ENCODE measurements at regions not wholly inside any gene's neighbourhood (a gene's known extent, or its start where the extent isn't known, plus 50 kb on each side); places are given as distances from the start of the nearest gene placed in this dataset.

DNA sequence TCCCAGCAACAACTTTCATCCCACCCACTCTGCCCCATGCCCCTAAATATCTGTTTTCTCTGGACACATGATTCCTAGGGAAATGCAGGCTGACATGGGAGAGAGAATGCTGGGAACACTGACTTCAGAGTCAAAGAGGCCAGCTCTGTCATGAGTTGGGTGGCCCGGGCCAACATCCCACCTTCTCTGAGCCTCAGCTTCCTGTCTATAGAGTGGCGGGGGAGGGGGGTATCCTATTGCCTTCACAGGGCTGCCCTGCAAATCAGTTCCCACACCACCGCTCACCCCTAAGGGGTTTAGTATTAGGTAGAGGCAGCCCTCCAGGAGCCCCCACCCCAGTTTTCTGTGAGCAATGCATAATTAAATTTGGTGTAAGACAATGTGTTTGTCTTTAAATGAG lies 175.0 kb upstream of the NCAM1 start:
- TF ChIP-seq, protein P1, sequence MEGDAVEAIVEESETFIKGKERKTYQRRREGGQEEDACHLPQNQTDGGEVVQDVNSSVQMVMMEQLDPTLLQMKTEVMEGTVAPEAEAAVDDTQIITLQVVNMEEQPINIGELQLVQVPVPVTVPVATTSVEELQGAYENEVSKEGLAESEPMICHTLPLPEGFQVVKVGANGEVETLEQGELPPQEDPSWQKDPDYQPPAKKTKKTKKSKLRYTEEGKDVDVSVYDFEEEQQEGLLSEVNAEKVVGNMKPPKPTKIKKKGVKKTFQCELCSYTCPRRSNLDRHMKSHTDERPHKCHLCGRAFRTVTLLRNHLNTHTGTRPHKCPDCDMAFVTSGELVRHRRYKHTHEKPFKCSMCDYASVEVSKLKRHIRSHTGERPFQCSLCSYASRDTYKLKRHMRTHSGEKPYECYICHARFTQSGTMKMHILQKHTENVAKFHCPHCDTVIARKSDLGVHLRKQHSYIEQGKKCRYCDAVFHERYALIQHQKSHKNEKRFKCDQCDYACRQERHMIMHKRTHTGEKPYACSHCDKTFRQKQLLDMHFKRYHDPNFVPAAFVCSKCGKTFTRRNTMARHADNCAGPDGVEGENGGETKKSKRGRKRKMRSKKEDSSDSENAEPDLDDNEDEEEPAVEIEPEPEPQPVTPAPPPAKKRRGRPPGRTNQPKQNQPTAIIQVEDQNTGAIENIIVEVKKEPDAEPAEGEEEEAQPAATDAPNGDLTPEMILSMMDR (conservative IDR thresholded peaks at IDR 0.05; ENCODE audit: low read depth, low read length) = no peak
- Histone ChIP-seq H3K36me3 (ENCODE audit: insufficient read depth) (no peaks in the 10 kb centered on the region), H3K4me3 (IDR thresholded peaks at IDR 0.05; ENCODE audit: insufficient read depth, low read depth, low read length) (no peak overlapping the region), H3K27ac (no peak overlapping the region), H3K4me1 (ENCODE audit: low read depth, poor library complexity, severe bottlenecking) (no peaks in the 10 kb centered on the region), H4K20me1 (ENCODE audit: insufficient read depth) (no peaks in the 10 kb centered on the region), H3K79me2 (ENCODE audit: insufficient read depth, low read depth) (no peaks in the 10 kb centered on the region), H3K4me2 (no peak overlapping the region), H2AFZ (ENCODE audit: low read depth) (no peak overlapping the region), H3K9ac (no peak overlapping the region), H3K27me3 (ENCODE audit: insufficient read depth, low read depth) (no peaks in the 10 kb centered on the region)

DNA sequence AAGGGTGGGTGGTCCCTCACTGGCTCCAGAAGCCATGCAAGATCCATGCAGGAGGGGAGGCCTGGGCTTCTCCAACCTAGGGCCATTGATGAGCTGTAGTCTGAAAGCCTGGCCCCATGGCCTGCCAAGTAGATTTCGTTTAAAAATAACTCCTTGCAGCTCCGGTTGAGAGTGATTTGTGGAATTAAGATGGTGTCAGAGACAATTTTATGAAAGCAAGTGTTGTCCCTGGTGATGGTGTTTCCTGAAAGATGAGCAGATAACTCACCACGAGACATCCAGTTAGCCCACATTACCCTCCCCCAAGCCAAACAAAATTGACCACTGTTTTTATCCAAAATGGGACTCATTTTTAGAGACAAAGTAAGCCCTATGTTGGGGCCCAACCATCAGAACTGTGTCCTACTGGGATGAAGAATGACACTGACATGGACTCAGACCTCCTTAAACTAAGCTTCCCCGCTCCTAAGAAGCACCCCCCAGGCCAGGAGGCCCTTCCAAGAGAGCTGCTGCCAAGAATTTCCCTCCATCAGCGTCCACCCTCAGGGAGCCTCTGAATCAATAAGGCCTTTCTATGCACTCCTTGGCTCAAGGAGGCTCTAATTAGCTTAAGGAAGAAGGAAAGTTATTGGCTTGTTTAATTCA lies 174.2 kb upstream of the NCAM1 start:
- Histone ChIP-seq H2AFZ (ENCODE audit: low read depth) (no peak overlapping the region), H3K79me2 (ENCODE audit: insufficient read depth, low read depth) (no peaks in the 10 kb centered on the region), H3K27me3 (ENCODE audit: insufficient read depth, low read depth) (no peaks in the 10 kb centered on the region), H3K27ac (no peak overlapping the region), H3K4me3 (IDR thresholded peaks at IDR 0.05; ENCODE audit: insufficient read depth, low read depth, low read length) (no peak overlapping the region), H3K4me2 (no peak overlapping the region), H3K36me3 (ENCODE audit: insufficient read depth) (no peaks in the 10 kb centered on the region), H4K20me1 (ENCODE audit: insufficient read depth) (no peaks in the 10 kb centered on the region), H3K9ac (no peak overlapping the region), H3K4me1 (ENCODE audit: low read depth, poor library complexity, severe bottlenecking) (no peaks in the 10 kb centered on the region)
- TF ChIP-seq, protein P1 (conservative IDR thresholded peaks at IDR 0.05; ENCODE audit: low read depth, low read length) = no peak

DNA sequence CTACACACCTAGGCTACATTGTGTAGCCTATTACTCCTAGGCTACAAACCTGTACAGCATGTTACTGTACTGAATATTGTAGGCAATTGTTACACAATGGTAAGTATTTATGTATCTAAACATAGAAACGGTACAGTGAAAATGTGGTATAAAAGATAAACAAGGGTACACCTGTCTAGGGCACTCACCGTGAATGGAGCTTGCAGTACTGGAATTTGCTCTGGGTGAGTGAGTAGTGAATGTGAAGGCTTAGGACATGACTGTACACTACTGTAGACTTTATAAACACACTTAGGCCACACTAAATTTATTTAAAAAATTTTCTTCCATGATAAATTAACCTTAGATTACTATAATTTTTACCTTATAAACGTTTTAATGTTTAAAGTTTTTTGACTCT lies 171.7 kb upstream of the NCAM1 start:
- H3K27ac ChIP-seq = no peak overlapping the region
- H3K79me2 ChIP-seq (ENCODE audit: insufficient read depth, low read depth) = no peaks in the 10 kb centered on the region
- no peaks in the 10 kb centered on the region for H3K36me3 ChIP-seq (ENCODE audit: insufficient read depth)
- H3K4me2 ChIP-seq = no peak overlapping the region
- no peaks in the 10 kb centered on the region for H4K20me1 ChIP-seq (ENCODE audit: insufficient read depth)
- H3K4me3 ChIP-seq (IDR thresholded peaks at IDR 0.05; ENCODE audit: insufficient read depth, low read depth, low read length) = no peak overlapping the region
- no peaks in the 10 kb centered on the region for H3K27me3 ChIP-seq (ENCODE audit: insufficient read depth, low read depth)
- H3K9ac ChIP-seq = no peak overlapping the region
- H3K4me1 ChIP-seq (ENCODE audit: low read depth, poor library complexity, severe bottlenecking) = no peaks in the 10 kb centered on the region
- no peak overlapping the region for H2AFZ ChIP-seq (ENCODE audit: low read depth)
- TF ChIP-seq, protein P1 (conservative IDR thresholded peaks at IDR 0.05; ENCODE audit: low read depth, low read length) = no peak

DNA sequence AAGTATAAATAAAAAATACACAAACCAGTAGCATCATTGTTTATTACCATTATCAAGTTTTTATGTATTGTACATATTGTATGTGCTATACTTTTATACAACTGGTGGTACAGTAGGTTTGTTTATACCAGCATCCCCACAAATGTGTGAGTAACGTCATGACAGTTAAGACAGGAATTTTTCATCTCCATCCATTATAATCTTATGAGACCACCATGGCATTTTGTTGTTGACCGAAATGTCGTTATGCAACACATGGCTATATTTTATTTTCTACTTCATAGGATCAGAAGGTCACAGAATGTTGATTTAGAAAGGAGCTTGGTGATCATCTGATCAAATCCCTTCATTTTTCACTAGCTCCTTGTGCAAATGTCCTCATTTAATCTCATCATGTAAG lies 170.9 kb upstream of the NCAM1 start:
- Histone ChIP-seq H3K79me2 (ENCODE audit: insufficient read depth, low read depth) (no peaks in the 10 kb centered on the region), H3K4me3 (IDR thresholded peaks at IDR 0.05; ENCODE audit: insufficient read depth, low read depth, low read length) (no peak overlapping the region), H3K4me2 (no peak overlapping the region), H4K20me1 (ENCODE audit: insufficient read depth) (no peaks in the 10 kb centered on the region), H3K27me3 (ENCODE audit: insufficient read depth, low read depth) (no peaks in the 10 kb centered on the region), H3K36me3 (ENCODE audit: insufficient read depth) (no peaks in the 10 kb centered on the region), H3K4me1 (ENCODE audit: low read depth, poor library complexity, severe bottlenecking) (no peaks in the 10 kb centered on the region), H3K27ac (no peak overlapping the region), H3K9ac (no peak overlapping the region), H2AFZ (ENCODE audit: low read depth) (no peak overlapping the region)
- TF ChIP-seq, protein P1 (conservative IDR thresholded peaks at IDR 0.05; ENCODE audit: low read depth, low read length) = no peak
